ENCODE measurements at regions not wholly inside any gene's neighbourhood (a gene's known extent, or its start where the extent isn't known, plus 50 kb on each side); places are given as distances from the start of the nearest gene placed in this dataset.

DNA sequence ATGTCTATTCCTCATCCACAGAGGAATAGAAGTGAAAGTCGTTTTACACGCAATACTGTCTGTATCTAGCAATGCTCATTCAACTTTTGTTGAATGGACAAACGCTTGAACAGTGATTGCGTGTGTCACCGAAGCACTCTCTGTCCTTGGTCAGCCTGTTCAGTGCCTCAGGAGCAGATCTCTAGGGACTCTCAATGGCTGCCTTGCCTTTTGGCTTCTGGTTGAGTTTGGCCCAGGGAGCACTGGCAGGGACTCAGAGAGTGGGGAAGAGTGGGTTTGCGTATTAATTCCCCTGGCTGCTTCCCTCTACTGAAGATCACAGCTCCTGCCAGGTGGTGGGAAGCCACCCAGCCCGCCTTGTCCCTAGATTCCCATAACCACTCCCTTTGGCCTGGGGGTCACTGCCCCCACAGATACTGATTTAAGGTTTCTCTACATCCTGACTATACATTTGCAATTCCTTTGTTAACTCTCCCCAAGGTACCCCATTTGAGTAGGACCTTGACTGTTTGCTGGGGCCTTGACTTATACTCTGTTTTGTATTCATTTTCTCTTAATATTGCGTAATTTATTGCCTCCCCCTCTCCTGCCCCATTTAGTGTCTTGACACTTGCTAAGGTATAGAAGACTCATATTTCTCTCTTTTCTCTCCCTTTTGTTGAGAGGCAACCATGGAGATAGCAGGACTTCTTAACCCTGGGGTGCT is 61.7 kb upstream of the USP24 start:
- TF ChIP-seq, protein P1, sequence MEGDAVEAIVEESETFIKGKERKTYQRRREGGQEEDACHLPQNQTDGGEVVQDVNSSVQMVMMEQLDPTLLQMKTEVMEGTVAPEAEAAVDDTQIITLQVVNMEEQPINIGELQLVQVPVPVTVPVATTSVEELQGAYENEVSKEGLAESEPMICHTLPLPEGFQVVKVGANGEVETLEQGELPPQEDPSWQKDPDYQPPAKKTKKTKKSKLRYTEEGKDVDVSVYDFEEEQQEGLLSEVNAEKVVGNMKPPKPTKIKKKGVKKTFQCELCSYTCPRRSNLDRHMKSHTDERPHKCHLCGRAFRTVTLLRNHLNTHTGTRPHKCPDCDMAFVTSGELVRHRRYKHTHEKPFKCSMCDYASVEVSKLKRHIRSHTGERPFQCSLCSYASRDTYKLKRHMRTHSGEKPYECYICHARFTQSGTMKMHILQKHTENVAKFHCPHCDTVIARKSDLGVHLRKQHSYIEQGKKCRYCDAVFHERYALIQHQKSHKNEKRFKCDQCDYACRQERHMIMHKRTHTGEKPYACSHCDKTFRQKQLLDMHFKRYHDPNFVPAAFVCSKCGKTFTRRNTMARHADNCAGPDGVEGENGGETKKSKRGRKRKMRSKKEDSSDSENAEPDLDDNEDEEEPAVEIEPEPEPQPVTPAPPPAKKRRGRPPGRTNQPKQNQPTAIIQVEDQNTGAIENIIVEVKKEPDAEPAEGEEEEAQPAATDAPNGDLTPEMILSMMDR (IDR thresholded peaks at IDR 0.05), result no peak
- TF ChIP-seq POLR2A (IDR thresholded peaks at IDR 0.05), result no peak
